SK-N-MC (cell line): ENCODE measurements at regions not wholly inside any gene's neighbourhood (a gene's known extent, or its start where the extent isn't known, plus 50 kb on each side); places are given as distances from the start of the nearest gene placed in this dataset.
"Not testable (repeated sequence)": the region's sequence is repeated elsewhere in the genome, so short reads cannot be mapped to it uniquely, and the experiment has no call there.

ENCODE experiments used
- DNase-seq: peaks from one replicate; pipeline ENCODE4 v3.0.0-alpha.2; 2011; ENCODE audit warnings: low read depth, low spot score
- H3K27ac ChIP-seq: fragments of 200-600 bp; sonication (generic); 2 replicates; pipeline ENCODE4 v1.5.1; 2016; ENCODE audit warnings: mixed run types
- H3K36me3 ChIP-seq: fragments of 200-600 bp; sonication (generic); 2 replicates; pipeline ENCODE4 v1.6.1; 2017; ENCODE audit warnings: antibody characterized with exemption, low read length, mixed read lengths; ENCODE audit not compliant: insufficient read depth
- H3K4me3 ChIP-seq: fragments of 200-600 bp; sonication (generic); 2 replicates; pipeline ENCODE4 v1.5.1; 2016
- H3K9ac ChIP-seq: fragments of 200-600 bp; sonication (generic); 2 replicates; pipeline ENCODE4 v1.8.0; 2017; ENCODE audit warnings: mixed run types, mixed read lengths; ENCODE audit not compliant: insufficient read length
- H3K9me3 ChIP-seq: fragments of 200-600 bp; sonication (generic); 2 replicates; pipeline ENCODE4 v1.6.1; 2017; ENCODE audit warnings: low read depth, mild to moderate bottlenecking, antibody characterized with exemption, low read length, moderate library complexity, mixed read lengths
- EZH2 ChIP-seq: fragments of 200-600 bp; sonication (generic); IDR thresholded peaks from one replicate; pipeline ENCODE4 v1.6.1; 2017; ENCODE audit warnings: antibody characterized with exemption
- FOXP2 ChIP-seq: optimal IDR thresholded peaks from 2 replicates; pipeline ENCODE3; 2011; ENCODE audit warnings: mild to moderate bottlenecking, moderate library complexity; ENCODE audit not compliant: insufficient read depth; ENCODE audit errors: extremely low read length, control extremely low read depth
- POLR2AphosphoS5 ChIP-seq: IDR thresholded peaks from 2 replicates; pipeline ENCODE4 v1.6.1; 2012; ENCODE audit warnings: mild to moderate bottlenecking, low read depth, low read length, borderline replicate concordance

GRCh38 chr13:58478858-58479257 lies 847.3 kb downstream of the PCDH17 start:
- TF ChIP-seq EZH2 = no peak
- no peak for TF ChIP-seq POLR2AphosphoS5
- no peak for TF ChIP-seq FOXP2

GRCh38 chr13:58480061-58480460 lies 848.5 kb downstream of the PCDH17 start:
- no peak for DNase-seq
- Histone ChIP-seq H3K9me3 (no peaks in the 10 kb centered on the region), H3K27ac (peak overlapping the region; percentile 63; the same call in 1 of the 2 replicates), H3K36me3 (no peaks in the 10 kb centered on the region), H3K9ac (no peak overlapping the region), H3K4me3 (no peak overlapping the region)
- TF ChIP-seq POLR2AphosphoS5 = no peak
- TF ChIP-seq EZH2 = no peak
- TF ChIP-seq FOXP2 = no peak

More at GRCh38 chr13:58478858-58479257, 847.3 kb downstream of the PCDH17 start:
- Histone ChIP-seq H3K9me3 (no peaks in the 10 kb centered on the region), H3K9ac (no peak overlapping the region), H3K36me3 (no peaks in the 10 kb centered on the region), H3K4me3 (no peak overlapping the region), H3K27ac (no peak overlapping the region)
- DNase-seq = no peak

- Histone ChIP-seq H3K27ac (no peak overlapping the region), H3K9me3 (no peaks in the 10 kb centered on the region; the same call in 1 of the 2 replicates), H3K36me3 (no peaks in the 10 kb centered on the region), H3K4me3 (no peak overlapping the region), H3K9ac (no peak overlapping the region)
- TF ChIP-seq POLR2AphosphoS5 (no peak), FOXP2 (no peak), EZH2 (no peak)
- no peak for DNase-seq
Measured at GRCh38 chr13:58488251-58488650, 856.7 kb downstream of the PCDH17 start.

GRCh38 chr13:58495668-58496067 lies 864.1 kb downstream of the PCDH17 start:
- Histone ChIP-seq H3K4me3 (no peak overlapping the region), H3K27ac (no peak overlapping the region), H3K9ac (no peak overlapping the region), H3K9me3 (peaks cover 3% of the 10 kb centered on the region; the same call in 1 of the 2 replicates), H3K36me3 (no peaks in the 10 kb centered on the region)
- DNase-seq = no peak
- TF ChIP-seq FOXP2 (no peak), POLR2AphosphoS5 (no peak), EZH2 (no peak)

- no peak for DNase-seq
- H3K4me3 ChIP-seq = no peak overlapping the region
Measured at GRCh38 chr13:58500938-58501337, 869.4 kb downstream of the PCDH17 start.

GRCh38 chr13:58504202-58504700 lies 872.7 kb downstream of the PCDH17 start:
- H3K27ac ChIP-seq = not testable (repeated sequence)

More at GRCh38 chr13:58500938-58501337, 869.4 kb downstream of the PCDH17 start:
- Histone ChIP-seq H3K9me3 (no peaks in the 10 kb centered on the region; the same call in 1 of the 2 replicates), H3K36me3 (no peaks in the 10 kb centered on the region), H3K9ac (no peak overlapping the region), H3K27ac (no peak overlapping the region)
- no peak for TF ChIP-seq EZH2
- TF ChIP-seq POLR2AphosphoS5 = no peak
- TF ChIP-seq FOXP2 = no peak

GRCh38 chr13:58505262-58505920 lies 873.8 kb downstream of the PCDH17 start:
- not testable (repeated sequence) for H3K4me3 ChIP-seq, DNase-seq, H3K9ac ChIP-seq, H3K27ac ChIP-seq, H3K9me3 ChIP-seq, H3K36me3 ChIP-seq

More at GRCh38 chr13:58504202-58504700, 872.7 kb downstream of the PCDH17 start:
- not testable (repeated sequence) for DNase-seq, H3K9me3 ChIP-seq, H3K9ac ChIP-seq, H3K36me3 ChIP-seq, H3K4me3 ChIP-seq

GRCh38 chr13:58528351-58528750 lies 896.8 kb downstream of the PCDH17 start:
- no peak for DNase-seq
- Histone ChIP-seq H3K36me3 (no peaks in the 10 kb centered on the region), H3K9ac (no peak overlapping the region), H3K27ac (no peak overlapping the region), H3K9me3 (no peaks in the 10 kb centered on the region), H3K4me3 (no peak overlapping the region)
- no peak for TF ChIP-seq EZH2
- TF ChIP-seq FOXP2 = no peak
- no peak for TF ChIP-seq POLR2AphosphoS5

GRCh38 chr13:58531614-58532013 lies 900.1 kb downstream of the PCDH17 start:
- no peak for DNase-seq
- Histone ChIP-seq H3K27ac (no peak overlapping the region), H3K36me3 (no peaks in the 10 kb centered on the region), H3K4me3 (no peak overlapping the region), H3K9ac (no peak overlapping the region), H3K9me3 (no peaks in the 10 kb centered on the region)
- TF ChIP-seq FOXP2 (no peak), EZH2 (no peak), POLR2AphosphoS5 (no peak)
